ENCODE measurements at regions not wholly inside any gene's neighbourhood (a gene's known extent, or its start where the extent isn't known, plus 50 kb on each side); places are given as distances from the start of the nearest gene placed in this dataset.

- TF ChIP-seq POLR2A (IDR thresholded peaks at IDR 0.05): no peak
- no peak for TF ChIP-seq CTCF (IDR thresholded peaks at IDR 0.05)
These were observed 83.3 kb upstream of the PCGF5 start for GRCh38 chr10:91137011-91137643.
